RWPE2 (cell line): ENCODE measurements at regions not wholly inside any gene's neighbourhood (a gene's known extent, or its start where the extent isn't known, plus 50 kb on each side); places are given as distances from the start of the nearest gene placed in this dataset.

Source experiments
- ATAC-seq: fragments of 200-7000 bp; cut with Tn5 transposase; 3 replicates; pipeline ENCODE4 v1.9.1; 2021; ENCODE audit warnings: low read depth
- DNase-seq: peaks from one replicate; pipeline ENCODE4 v3.0.0-alpha.2; 2020; ENCODE audit warnings: low spot score
- H3K27ac ChIP-seq: fragments of 450-650 bp; 2 replicates; pipeline ENCODE4 v1.5.1; 2017; ENCODE audit warnings: mild to moderate bottlenecking; ENCODE audit not compliant: poor library complexity, severe bottlenecking
- H3K27me3 ChIP-seq: fragments of 250-450 bp; sonication (Bioruptor Pico); 2 replicates; pipeline ENCODE4 v1.5.1; 2021; ENCODE audit warnings: mild to moderate bottlenecking, moderate library complexity; ENCODE audit not compliant: insufficient read depth, poor library complexity, severe bottlenecking
- H3K36me3 ChIP-seq: fragments of 250-450 bp; sonication (Bioruptor Pico); 2 replicates; pipeline ENCODE4 v1.5.1; 2020; ENCODE audit warnings: low read depth, mild to moderate bottlenecking, moderate library complexity
- H3K4me1 ChIP-seq: fragments of 250-450 bp; sonication (Bioruptor Pico); 2 replicates; pipeline ENCODE4 v1.5.1; 2021; ENCODE audit warnings: mild to moderate bottlenecking, moderate library complexity; ENCODE audit not compliant: insufficient read depth, poor library complexity, severe bottlenecking
- H3K4me3 ChIP-seq: fragments of 250-450 bp; sonication (Bioruptor Pico); 2 replicates; pipeline ENCODE4 v1.5.1; 2021; ENCODE audit warnings: mild to moderate bottlenecking, moderate library complexity; ENCODE audit not compliant: severe bottlenecking
- H3K9me3 ChIP-seq: fragments of 250-450 bp; sonication (Bioruptor Pico); 2 replicates; pipeline ENCODE4 v1.5.1; 2021; ENCODE audit warnings: mild to moderate bottlenecking, moderate library complexity; ENCODE audit not compliant: severe bottlenecking
- TF ChIP-seq, protein P1 (sequence below): fragments of 450-650 bp; IDR thresholded peaks from one replicate; pipeline ENCODE4 v1.5.1; 2017; ENCODE audit warnings: mild to moderate bottlenecking, moderate library complexity; ENCODE audit not compliant: poor library complexity, severe bottlenecking

DNA sequence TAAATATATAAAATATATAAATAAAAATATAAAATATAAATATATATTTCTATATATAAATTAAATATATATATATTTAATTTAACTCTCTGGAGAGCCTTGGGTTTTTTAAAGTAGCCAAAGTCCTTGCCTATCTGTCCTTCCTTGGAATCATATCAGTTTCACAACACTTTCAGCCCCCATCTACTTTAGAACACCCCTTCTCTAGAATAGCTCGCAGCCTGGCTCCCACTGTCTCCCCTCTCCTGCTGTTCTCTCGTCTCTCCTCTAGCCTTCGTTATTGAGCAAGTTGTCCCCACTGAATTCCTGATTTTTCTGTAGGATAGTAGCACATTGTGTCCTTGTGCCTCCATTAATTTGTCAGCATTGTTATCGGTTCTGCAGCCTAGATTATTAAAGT, 677.0 kb downstream of the RNF144A start:
- DNase-seq (no peak), ATAC-seq (no peak)
- no peaks in the 10 kb centered on the region for H3K27me3 ChIP-seq
- no peak overlapping the region for H3K4me3 ChIP-seq
- H3K36me3 ChIP-seq: no peaks in the 10 kb centered on the region
- no peaks in the 10 kb centered on the region for H3K4me1 ChIP-seq
- no peaks in the 10 kb centered on the region for H3K9me3 ChIP-seq
- H3K27ac ChIP-seq: no peak overlapping the region
- TF ChIP-seq, protein P1, sequence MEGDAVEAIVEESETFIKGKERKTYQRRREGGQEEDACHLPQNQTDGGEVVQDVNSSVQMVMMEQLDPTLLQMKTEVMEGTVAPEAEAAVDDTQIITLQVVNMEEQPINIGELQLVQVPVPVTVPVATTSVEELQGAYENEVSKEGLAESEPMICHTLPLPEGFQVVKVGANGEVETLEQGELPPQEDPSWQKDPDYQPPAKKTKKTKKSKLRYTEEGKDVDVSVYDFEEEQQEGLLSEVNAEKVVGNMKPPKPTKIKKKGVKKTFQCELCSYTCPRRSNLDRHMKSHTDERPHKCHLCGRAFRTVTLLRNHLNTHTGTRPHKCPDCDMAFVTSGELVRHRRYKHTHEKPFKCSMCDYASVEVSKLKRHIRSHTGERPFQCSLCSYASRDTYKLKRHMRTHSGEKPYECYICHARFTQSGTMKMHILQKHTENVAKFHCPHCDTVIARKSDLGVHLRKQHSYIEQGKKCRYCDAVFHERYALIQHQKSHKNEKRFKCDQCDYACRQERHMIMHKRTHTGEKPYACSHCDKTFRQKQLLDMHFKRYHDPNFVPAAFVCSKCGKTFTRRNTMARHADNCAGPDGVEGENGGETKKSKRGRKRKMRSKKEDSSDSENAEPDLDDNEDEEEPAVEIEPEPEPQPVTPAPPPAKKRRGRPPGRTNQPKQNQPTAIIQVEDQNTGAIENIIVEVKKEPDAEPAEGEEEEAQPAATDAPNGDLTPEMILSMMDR: no peak

DNA sequence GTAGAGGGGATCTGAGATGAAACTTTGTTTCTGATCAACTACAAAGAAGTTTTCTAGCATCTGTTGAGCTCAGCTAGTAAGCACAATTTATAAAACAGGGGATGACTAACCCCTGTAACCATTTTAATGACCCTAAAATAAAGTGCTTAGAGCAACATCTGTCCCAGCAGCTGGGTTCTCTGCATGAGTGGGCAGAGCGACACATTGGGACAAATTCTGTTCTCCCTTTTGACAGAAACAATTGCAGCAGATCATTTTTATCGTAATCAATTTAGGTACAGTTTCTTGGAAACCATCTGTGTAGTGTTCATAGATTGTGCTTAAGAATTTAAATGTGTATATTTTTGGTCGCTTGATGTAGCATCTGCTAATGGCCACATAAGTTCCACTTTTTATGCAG, 678.0 kb downstream of the RNF144A start:
- H3K36me3 ChIP-seq: no peaks in the 10 kb centered on the region
- no peak for ATAC-seq
- H3K4me1 ChIP-seq: no peaks in the 10 kb centered on the region
- H3K27ac ChIP-seq: no peak overlapping the region
- H3K27me3 ChIP-seq: no peaks in the 10 kb centered on the region
- TF ChIP-seq, protein P1: no peak
- H3K9me3 ChIP-seq: no peaks in the 10 kb centered on the region
- no peak overlapping the region for H3K4me3 ChIP-seq
- DNase-seq: no peak

DNA sequence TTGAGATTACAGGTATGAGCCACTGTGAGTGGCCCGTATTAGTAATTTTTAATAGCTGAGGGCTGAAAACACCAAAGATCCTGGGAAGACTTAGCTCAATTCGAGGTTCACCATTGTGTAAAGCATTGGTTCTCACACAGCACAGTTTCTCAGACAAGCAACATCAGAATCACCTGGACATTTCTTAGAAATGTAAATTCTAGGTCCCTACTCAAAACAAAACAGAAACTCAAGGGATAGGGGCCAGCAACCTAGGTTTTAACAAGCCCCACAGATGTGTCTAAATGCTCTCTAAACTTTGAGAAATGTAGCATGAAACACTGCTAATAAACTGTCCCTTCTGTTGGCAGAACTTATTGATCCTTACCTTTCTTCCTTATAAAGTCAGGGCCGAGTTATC, 681.2 kb downstream of the RNF144A start:
- Histone ChIP-seq H3K9me3 (no peaks in the 10 kb centered on the region), H3K4me1 (no peaks in the 10 kb centered on the region), H3K27ac (no peak overlapping the region), H3K36me3 (no peaks in the 10 kb centered on the region), H3K4me3 (no peak overlapping the region), H3K27me3 (no peaks in the 10 kb centered on the region)
- no peak for DNase-seq
- TF ChIP-seq, protein P1: no peak
- no peak for ATAC-seq

DNA sequence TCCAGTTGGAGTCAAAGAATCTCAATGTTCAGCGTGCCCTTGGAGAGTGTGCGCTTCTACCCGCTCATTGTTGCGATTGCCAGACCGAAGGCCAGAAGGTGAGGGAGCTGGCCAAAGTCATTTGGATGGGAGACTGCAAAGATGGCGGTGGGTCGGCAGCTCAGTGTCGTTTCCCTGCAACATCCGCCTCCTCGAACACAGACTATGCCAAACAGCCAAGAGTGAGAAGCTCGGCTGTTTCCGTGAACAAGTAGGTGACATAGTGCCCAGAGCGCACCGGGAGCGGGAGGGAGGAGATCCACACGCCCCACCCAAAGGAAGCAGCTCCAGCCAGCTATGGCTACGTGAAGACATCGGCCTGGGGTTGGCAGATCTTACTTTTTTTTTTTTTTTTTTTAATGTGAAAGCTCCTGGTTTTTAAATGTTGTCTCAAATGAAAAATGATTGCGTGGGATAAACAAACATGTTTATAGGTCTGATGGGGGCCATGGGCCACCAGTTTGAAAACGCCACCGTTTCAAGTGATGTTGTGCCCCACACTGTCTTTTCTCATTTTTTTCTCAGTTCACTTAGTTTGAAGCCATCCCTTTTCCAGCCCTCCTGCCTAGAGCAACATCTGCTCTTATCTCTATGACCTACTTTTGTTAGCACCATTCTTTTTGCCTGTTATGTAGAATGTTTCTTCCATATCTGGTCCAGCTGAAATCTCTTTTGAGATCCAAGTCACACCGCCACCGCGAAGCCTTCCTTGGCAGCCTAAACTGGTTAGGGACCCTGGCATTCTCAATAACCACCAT, 682.4 kb downstream of the RNF144A start:
- H3K27ac ChIP-seq: no peak overlapping the region
- no peaks in the 10 kb centered on the region for H3K4me1 ChIP-seq
- no peak overlapping the region for H3K4me3 ChIP-seq
- DNase-seq (no peak), ATAC-seq (no peak)
- TF ChIP-seq, protein P1: no peak
- H3K9me3 ChIP-seq: no peaks in the 10 kb centered on the region
- no peaks in the 10 kb centered on the region for H3K36me3 ChIP-seq
- no peaks in the 10 kb centered on the region for H3K27me3 ChIP-seq

DNA sequence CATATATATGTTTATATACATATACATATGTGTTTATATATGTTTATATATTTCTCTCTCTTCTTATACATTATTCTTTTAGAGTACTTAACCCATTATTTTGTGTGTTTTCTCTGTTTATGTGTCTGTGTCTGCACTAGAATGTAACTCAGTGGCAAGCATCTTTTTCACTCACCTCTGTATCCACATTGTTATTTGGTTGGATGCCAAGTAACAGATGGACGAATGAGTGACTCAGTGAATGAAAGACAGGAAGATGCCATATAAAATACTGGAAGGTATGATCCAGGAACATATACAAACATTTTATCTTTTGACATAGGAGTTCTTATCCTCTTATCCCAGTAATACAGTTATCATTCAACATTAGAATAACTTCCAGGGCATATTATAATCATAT, 684.8 kb downstream of the RNF144A start:
- Histone ChIP-seq H3K4me3 (no peak overlapping the region), H3K36me3 (no peaks in the 10 kb centered on the region), H3K27ac (no peak overlapping the region), H3K9me3 (no peaks in the 10 kb centered on the region), H3K4me1 (no peaks in the 10 kb centered on the region), H3K27me3 (no peaks in the 10 kb centered on the region)
- TF ChIP-seq, protein P1: no peak
- ATAC-seq (no peak), DNase-seq (no peak)
